Large intestine (tissue), 3 donors: ENCODE measurements at regions not wholly inside any gene's neighbourhood (a gene's known extent, or its start where the extent isn't known, plus 50 kb on each side); places are given as distances from the start of the nearest gene placed in this dataset.
"Not testable (repeated sequence)": the region's sequence is repeated elsewhere in the genome, so short reads cannot be mapped to it uniquely, and the experiment has no call there.

ENCODE experiments used
- DNase-seq, 2 donors: peaks; one replicate each; pipeline versions ENCODE4 v3.0.0 to v3.0.0-alpha.2; 2013
- H3K27ac ChIP-seq: one replicate; pipeline ENCODE4 v1.5.1; 2013; ENCODE audit warnings: low read length
- H3K27me3 ChIP-seq: 2 replicates; pipeline ENCODE4 v1.6.1; 2013; ENCODE audit warnings: low read length; ENCODE audit not compliant: control insufficient read depth, insufficient read depth
- H3K36me3 ChIP-seq: 2 replicates; pipeline ENCODE4 v1.6.1; 2013; ENCODE audit warnings: low read length; ENCODE audit not compliant: control insufficient read depth, insufficient read depth
- H3K4me1 ChIP-seq: one replicate; pipeline ENCODE4 v1.6.1; 2013; ENCODE audit warnings: low read length; ENCODE audit not compliant: control insufficient read depth, insufficient read depth
- H3K4me3 ChIP-seq: one replicate; pipeline ENCODE4 v1.5.1; 2013; ENCODE audit warnings: low read length
- H3K9me3 ChIP-seq: one replicate; pipeline ENCODE4 v1.6.1; 2013; ENCODE audit warnings: mild to moderate bottlenecking, low read depth, low read length, moderate library complexity; ENCODE audit not compliant: control insufficient read depth
- WGBS: methylation state at CpG from one replicate; pipeline ENCODE4 v1.1.5; 2013; ENCODE audit warnings: low lambda C conversion rate; ENCODE audit not compliant: insufficient coverage; 5-methylcytosine and 5-hydroxymethylcytosine counted together

- H3K4me3 ChIP-seq = no peak overlapping the region
- no peaks in the 10 kb centered on the region for H3K27me3 ChIP-seq
- H3K9me3 ChIP-seq = no peaks in the 10 kb centered on the region
- DNase-seq = no peak
- no peaks in the 10 kb centered on the region for H3K36me3 ChIP-seq
- no peaks in the 10 kb centered on the region for H3K4me1 ChIP-seq
- WGBS = no CpG with 5 or more reads among the region's 2 CpGs
- H3K27ac ChIP-seq = no peak overlapping the region
Observed at GRCh38 chrY:7792431-7792830, 880.9 kb upstream of the AMELY start.

GRCh38 chrY:7781501-7781900 lies 869.9 kb upstream of the AMELY start:
- Histone ChIP-seq H3K4me1 (peaks cover 2% of the 10 kb centered on the region), H3K9me3 (no peaks in the 10 kb centered on the region), H3K36me3 (no peaks in the 10 kb centered on the region), H3K4me3 (no peak overlapping the region), H3K27me3 (no peaks in the 10 kb centered on the region), H3K27ac (no peak overlapping the region)
- peak in 1 of 2 donors; percentile 52 for DNase-seq
- no CpG with 5 or more reads among the region's 2 CpGs for WGBS

- DNase-seq, H3K4me1 ChIP-seq, H3K9me3 ChIP-seq, H3K36me3 ChIP-seq, H3K27ac ChIP-seq, H3K4me3 ChIP-seq, H3K27me3 ChIP-seq: not testable (repeated sequence)
- no CpG with 5 or more reads among the region's 2 CpGs for WGBS
Observed at GRCh38 chrY:7775436-7775835, 863.9 kb upstream of the AMELY start.

- DNase-seq = no peak
- Histone ChIP-seq H3K36me3 (no peaks in the 10 kb centered on the region), H3K27ac (no peak overlapping the region), H3K4me3 (no peak overlapping the region), H3K27me3 (no peaks in the 10 kb centered on the region), H3K9me3 (no peaks in the 10 kb centered on the region), H3K4me1 (no peaks in the 10 kb centered on the region)
Observed at GRCh38 chrY:7771771-7772170, 860.2 kb upstream of the AMELY start.

GRCh38 chrY:7769790-7770375 lies 858.3 kb upstream of the AMELY start:
- no peaks in the 10 kb centered on the region for H3K27me3 ChIP-seq
- DNase-seq = peak in 1 of 2 donors; percentile 42
- H3K4me3 ChIP-seq = no peak overlapping the region
- WGBS = no CpG with 5 or more reads among the region's 1 CpG
- H3K36me3 ChIP-seq = no peaks in the 10 kb centered on the region
- H3K4me1 ChIP-seq = no peaks in the 10 kb centered on the region
- H3K9me3 ChIP-seq = no peaks in the 10 kb centered on the region
- peak overlapping the region; percentile 45 for H3K27ac ChIP-seq

GRCh38 chrY:7768901-7769300 lies 857.3 kb upstream of the AMELY start:
- Histone ChIP-seq H3K36me3 (no peaks in the 10 kb centered on the region), H3K27me3 (no peaks in the 10 kb centered on the region), H3K4me3 (no peak overlapping the region), H3K27ac (no peak overlapping the region), H3K9me3 (no peaks in the 10 kb centered on the region), H3K4me1 (no peaks in the 10 kb centered on the region)
- no CpG with 5 or more reads among the region's 1 CpG for WGBS
- no peak for DNase-seq

- DNase-seq = peak in 1 of 2 donors; percentile 54
- H3K36me3 ChIP-seq = no peaks in the 10 kb centered on the region
Observed at GRCh38 chrY:7753711-7754110, 842.2 kb upstream of the AMELY start.

GRCh38 chrY:7746781-7747180 lies 835.2 kb upstream of the AMELY start:
- Histone ChIP-seq H3K27me3 (no peaks in the 10 kb centered on the region), H3K4me3 (no peak overlapping the region), H3K27ac (no peak overlapping the region), H3K4me1 (no peaks in the 10 kb centered on the region), H3K9me3 (no peaks in the 10 kb centered on the region), H3K36me3 (no peaks in the 10 kb centered on the region)
- no peak for DNase-seq
- WGBS = no CpG with 5 or more reads among the region's 4 CpGs

More at GRCh38 chrY:7753711-7754110, 842.2 kb upstream of the AMELY start:
- Histone ChIP-seq H3K27ac (no peak overlapping the region), H3K4me1 (no peaks in the 10 kb centered on the region), H3K9me3 (no peaks in the 10 kb centered on the region), H3K27me3 (no peaks in the 10 kb centered on the region), H3K4me3 (no peak overlapping the region)
- no CpG with 5 or more reads among the region's 2 CpGs for WGBS

GRCh38 chrY:7745581-7745901 lies 834.0 kb upstream of the AMELY start:
- Histone ChIP-seq H3K36me3 (no peaks in the 10 kb centered on the region), H3K27me3 (no peaks in the 10 kb centered on the region), H3K27ac (no peak overlapping the region), H3K9me3 (no peaks in the 10 kb centered on the region), H3K4me3 (no peak overlapping the region), H3K4me1 (no peaks in the 10 kb centered on the region)
- DNase-seq = no peak
- WGBS = no CpG with 5 or more reads among the region's 1 CpG

- Histone ChIP-seq H3K4me1 (no peaks in the 10 kb centered on the region), H3K36me3 (no peaks in the 10 kb centered on the region), H3K27me3 (no peaks in the 10 kb centered on the region), H3K4me3 (no peak overlapping the region), H3K9me3 (no peaks in the 10 kb centered on the region), H3K27ac (no peak overlapping the region)
- no CpG with 5 or more reads among the region's 2 CpGs for WGBS
- DNase-seq = no peak
Observed at GRCh38 chrY:7744691-7745580, 833.4 kb upstream of the AMELY start.
